K562 (cell line): ENCODE measurements at regions not wholly inside any gene's neighbourhood (a gene's known extent, or its start where the extent isn't known, plus 50 kb on each side); places are given as distances from the start of the nearest gene placed in this dataset.

Experiments used
- CLOCK ChIP-seq: fragments of 250-450 bp; sonication (Bioruptor Pico); IDR thresholded peaks from 2 replicates; pipeline ENCODE4 v1.4.0; 2020; ENCODE audit warnings: mild to moderate bottlenecking, moderate library complexity, borderline replicate concordance
- CTCF ChIP-seq, 3 experiments: IDR thresholded peaks in 2 of 3; conservative IDR thresholded peaks in 1 of 3; 2 replicates each; pipeline ENCODE4 v1.5.1; 2011 to 2012; ENCODE audit warnings: low read length in 3 of 3, mild to moderate bottlenecking in 3 of 3, control low read depth in 2 of 3, improper control_type of control experiment in 1 of 3, inconsistent platforms in 1 of 3, low read depth in 1 of 3, mixed read lengths in 1 of 3, moderate library complexity in 1 of 3; ENCODE audit not compliant: insufficient read depth in 2 of 3
- ELF1 ChIP-seq: fragments of 200-800 bp; sonication (Bioruptor generic); IDR thresholded peaks from 2 replicates; pipeline ENCODE4 v1.6.1; 2016; ENCODE audit warnings: missing genetic modification characterization, missing compliant biosample characterization
- HSF4 ChIP-seq: fragments of 250-450 bp; sonication (Bioruptor Pico); IDR thresholded peaks from 2 replicates; pipeline ENCODE4 v2.1.2; 2022; ENCODE audit warnings: mild to moderate bottlenecking, moderate library complexity, borderline replicate concordance
- JUNB ChIP-seq: fragments of 450-650 bp; formaldehyde crosslinking; conservative IDR thresholded peaks from 2 replicates; pipeline ENCODE4 v1.4.0; 2020; ENCODE audit warnings: mild to moderate bottlenecking
- MYC ChIP-seq, 2 experiments: fragments of 250-450 bp in 1 of 2; sonication (Bioruptor Pico) in 1 of 2; IDR thresholded peaks; 2 replicates each; pipeline versions ENCODE4 v1.5.1 to v1.6.1; 2012 to 2021; ENCODE audit warnings: low read depth in 2 of 2, borderline replicate concordance in 1 of 2, improper control_type of control experiment in 1 of 2, low read length in 1 of 2, mild to moderate bottlenecking in 1 of 2, moderate library complexity in 1 of 2
- POLR2A ChIP-seq: fragments of 450-650 bp; conservative IDR thresholded peaks from 2 replicates; pipeline ENCODE4 v1.6.1; 2016
- POLR2AphosphoS5 ChIP-seq: IDR thresholded peaks from 2 replicates; pipeline ENCODE4 v1.6.1; 2011; ENCODE audit warnings: mild to moderate bottlenecking, low read depth, low read length, moderate library complexity; ENCODE audit not compliant: control insufficient read depth, insufficient read depth
- SRF ChIP-seq, 2 experiments: fragments of 250-450, 450-650 bp in 1 of 2; sonication (Bioruptor Pico) in 1 of 2; sonication (generic) in 1 of 2; formaldehyde crosslinking; IDR thresholded peaks; 2 replicates each; pipeline versions ENCODE4 v1.5.0 to v1.5.1; 2020 to 2022; ENCODE audit warnings: mild to moderate bottlenecking in 1 of 2, missing genetic modification reagents in 1 of 2
- TARDBP ChIP-seq: fragments of 450-650 bp; IDR thresholded peaks from 2 replicates; pipeline ENCODE4 v1.6.1; 2016
- TCF3 ChIP-seq: sonication (generic); formaldehyde crosslinking; IDR thresholded peaks from 2 replicates; pipeline ENCODE4 v1.4.0; 2020; ENCODE audit warnings: mild to moderate bottlenecking, missing genetic modification reagents
- ZBTB33 ChIP-seq: sonication (generic); formaldehyde crosslinking; IDR thresholded peaks from 2 replicates; pipeline ENCODE4 v1.8.1; 2023; ENCODE audit warnings: mild to moderate bottlenecking, missing genetic modification reagents
- ZNF586 ChIP-seq: fragments of 450-650 bp; formaldehyde crosslinking; conservative IDR thresholded peaks from 2 replicates; pipeline ENCODE4 v1.4.0; 2020; ENCODE audit warnings: mild to moderate bottlenecking, moderate library complexity
- ZSCAN29 ChIP-seq: fragments of 450-650 bp; IDR thresholded peaks from 2 replicates; pipeline ENCODE4 v1.6.1; 2017

GRCh38 chr5:51987669-51988209 lies 604.5 kb downstream of the ISL1 start:
- TF ChIP-seq ZNF586 (CRISPR knock-in tag) (no peak), ZSCAN29 (no peak), MYC (IDR thresholded peaks at IDR 0.05; ENCODE audit: low read depth, low read length) (no peak), MYC (CRISPR knock-in tag; IDR thresholded peaks at IDR 0.05; ENCODE audit: borderline replicate concordance, low read depth) (no peak), POLR2AphosphoS5 (no peak), JUNB (no peak), ZBTB33 (CRISPR knock-in tag) (no peak), TARDBP (no peak), TCF3 (no peak), CLOCK (no peak), CTCF (IDR thresholded peaks at IDR 0.05 in 2 of 3, conservative IDR thresholded peaks at IDR 0.05 in 1 of 3; ENCODE audit: insufficient read depth in 2 of 3, low read depth in 1 of 3, low read length in 3 of 3) (no peak), ELF1 (tag) (no peak), POLR2A (no peak), HSF4 (no peak), SRF (CRISPR knock-in tag; IDR thresholded peaks at IDR 0.05) (no peak)
